ENCODE measurements at regions not wholly inside any gene's neighbourhood (a gene's known extent, or its start where the extent isn't known, plus 50 kb on each side); places are given as distances from the start of the nearest gene placed in this dataset.

GRCh38 chr16:48435906-48436305 is 50.7 kb upstream of the SIAH1 start:
- H3K4me3 ChIP-seq = no peak overlapping the region
- ATAC-seq = no peak
- no peak overlapping the region for H3K27ac ChIP-seq
- no peaks in the 10 kb centered on the region for H3K27me3 ChIP-seq (ENCODE audit: insufficient read depth in 3 of 3, low read length in 2 of 3)
- intact Hi-C loops (cut with DNase I) = no loop called here
- TF ChIP-seq CTCF (IDR thresholded peaks at IDR 0.05) = no peak
- DNase-seq = no peak
- WGBS, 3 donors = 57 to 77% (median 67%) methylated on average over 6 of the region's 6 CpGs
- H3K4me1 ChIP-seq = no peaks in the 10 kb centered on the region
- H3K9me3 ChIP-seq = no peaks in the 10 kb centered on the region
- no peaks in the 10 kb centered on the region for H3K36me3 ChIP-seq (ENCODE audit: insufficient read depth in 1 of 2, low read depth in 1 of 2)

- ATAC-seq = no peak
- Histone ChIP-seq H3K36me3 (ENCODE audit: insufficient read depth in 1 of 2, low read depth in 1 of 2) (no peaks in the 10 kb centered on the region), H3K9me3 (no peaks in the 10 kb centered on the region), H3K4me3 (no peak overlapping the region), H3K27ac (no peak overlapping the region), H3K4me1 (no peaks in the 10 kb centered on the region), H3K27me3 (ENCODE audit: insufficient read depth in 3 of 3, low read length in 2 of 3) (no peaks in the 10 kb centered on the region)
- WGBS, 3 donors = 70 to 78% (median 73%) methylated on average over 7 of the region's 7 CpGs
- no peak for TF ChIP-seq CTCF (IDR thresholded peaks at IDR 0.05)
- intact Hi-C loops (cut with DNase I) = no loop called here
- DNase-seq = no peak
Measured at GRCh38 chr16:48435318-48435680, 50.1 kb upstream of the SIAH1 start.
